H9 (cell line): ENCODE measurements at regions not wholly inside any gene's neighbourhood (a gene's known extent, or its start where the extent isn't known, plus 50 kb on each side); places are given as distances from the start of the nearest gene placed in this dataset.
A peak's percentile ranks its signal among the peaks of the same experiment; 100 is the strongest.

Experiments
- DNase-seq: peaks from one replicate; pipeline ENCODE4 v3.0.0-alpha.2; 2017
- H2AFZ ChIP-seq: one replicate; pipeline ENCODE4 v1.6.1; 2013; ENCODE audit warnings: mild to moderate bottlenecking, low read length, control low read depth, moderate library complexity
- H2AK5ac ChIP-seq: 2 replicates; pipeline ENCODE4 v1.6.1; 2013; ENCODE audit warnings: low read length, control low read depth, mixed read lengths; ENCODE audit not compliant: insufficient read length
- H2BK120ac ChIP-seq: one replicate; pipeline ENCODE4 v1.6.1; 2013; ENCODE audit warnings: low read depth, mild to moderate bottlenecking, low read length, control low read depth, inconsistent platforms; ENCODE audit not compliant: poor library complexity, severe bottlenecking
- H2BK12ac ChIP-seq: 2 replicates; pipeline ENCODE4 v1.6.1; 2013; ENCODE audit warnings: low read length, control low read depth, mixed read lengths, low read depth; ENCODE audit not compliant: insufficient read length
- H2BK15ac ChIP-seq: 2 replicates; pipeline ENCODE4 v1.6.1; 2013; ENCODE audit warnings: low read depth, low read length, control low read depth
- H2BK20ac ChIP-seq: one replicate; pipeline ENCODE4 v1.6.1; 2013; ENCODE audit warnings: low read depth, mild to moderate bottlenecking, low read length, control low read depth, inconsistent platforms; ENCODE audit not compliant: poor library complexity, severe bottlenecking
- H2BK5ac ChIP-seq: 2 replicates; pipeline ENCODE4 v1.6.1; 2013; ENCODE audit warnings: low read length, control low read depth, mixed read lengths; ENCODE audit not compliant: insufficient read length
- H3K14ac ChIP-seq: 2 replicates; pipeline ENCODE4 v1.6.1; 2013; ENCODE audit warnings: low read length, control low read depth; ENCODE audit not compliant: insufficient read depth
- H3K18ac ChIP-seq: 2 replicates; pipeline ENCODE4 v1.6.1; 2013; ENCODE audit warnings: low read depth, mild to moderate bottlenecking, mixed read lengths, low read length, control low read depth; ENCODE audit not compliant: insufficient read length
- H3K23ac ChIP-seq: 2 replicates; pipeline ENCODE4 v1.6.1; 2013; ENCODE audit warnings: low read length, control low read depth, mixed read lengths, low read depth; ENCODE audit not compliant: insufficient read length
- H3K23me2 ChIP-seq: 2 replicates; pipeline ENCODE4 v1.6.1; 2013; ENCODE audit warnings: low read depth, mild to moderate bottlenecking, mixed read lengths, low read length, control low read depth; ENCODE audit not compliant: insufficient read length, poor library complexity, severe bottlenecking
- H3K27ac ChIP-seq: 2 replicates; pipeline ENCODE4 v1.5.1; 2013; ENCODE audit warnings: low read length, control low read depth, mixed read lengths, low read depth; ENCODE audit not compliant: insufficient read length
- H3K27me3 ChIP-seq: 2 replicates; pipeline ENCODE4 v1.6.1; 2013; ENCODE audit warnings: low read length, control low read depth, inconsistent platforms; ENCODE audit not compliant: insufficient read depth
- H3K4ac ChIP-seq: 2 replicates; pipeline ENCODE4 v1.6.1; 2013; ENCODE audit warnings: low read depth, mild to moderate bottlenecking, control low read depth, inconsistent platforms, low read length, moderate library complexity
- H3K4me1 ChIP-seq: 2 replicates; pipeline ENCODE4 v1.6.1; 2013; ENCODE audit warnings: low read length, control low read depth, inconsistent platforms; ENCODE audit not compliant: insufficient read depth
- H3K4me2 ChIP-seq: 2 replicates; pipeline ENCODE4 v1.6.1; 2013; ENCODE audit warnings: low read length, control low read depth, mixed read lengths; ENCODE audit not compliant: insufficient read length, insufficient read depth
- H3K56ac ChIP-seq: 2 replicates; pipeline ENCODE4 v1.6.1; 2013; ENCODE audit warnings: low read depth, mild to moderate bottlenecking, mixed read lengths, low read length, control low read depth; ENCODE audit not compliant: insufficient read length
- H3K79me1 ChIP-seq: 2 replicates; pipeline ENCODE4 v1.6.1; 2013; ENCODE audit warnings: low read depth, mild to moderate bottlenecking, moderate library complexity, low read length, control low read depth, inconsistent platforms; ENCODE audit not compliant: insufficient read depth, poor library complexity, severe bottlenecking
- H3K79me2 ChIP-seq: 2 replicates; pipeline ENCODE4 v1.6.1; 2013; ENCODE audit warnings: low read length, control low read depth, inconsistent platforms; ENCODE audit not compliant: insufficient read depth
- H3K9ac ChIP-seq: 2 replicates; pipeline ENCODE4 v1.6.1; 2013; ENCODE audit warnings: low read length, control low read depth, mixed read lengths; ENCODE audit not compliant: insufficient read length; ENCODE audit errors: extremely low read depth
- H3K9me3 ChIP-seq: one replicate; pipeline ENCODE4 v1.6.1; 2013; ENCODE audit warnings: low read depth, low read length, inconsistent platforms; ENCODE audit not compliant: control insufficient read depth
- H3T11ph ChIP-seq: one replicate; pipeline ENCODE4 v1.6.1; 2013; ENCODE audit warnings: mild to moderate bottlenecking, low read length, control low read depth, inconsistent platforms
- H4K20me1 ChIP-seq: one replicate; pipeline ENCODE4 v1.6.1; 2013; ENCODE audit not compliant: control insufficient read depth, insufficient read length, insufficient read depth
- H4K5ac ChIP-seq: 2 replicates; pipeline ENCODE4 v1.6.1; 2013; ENCODE audit warnings: low read depth, mild to moderate bottlenecking, mixed read lengths, low read length, control low read depth; ENCODE audit not compliant: insufficient read length
- H4K8ac ChIP-seq: replicated peaks from 2 replicates; pipeline ENCODE4 v1.6.1; 2013; ENCODE audit warnings: low read length, control low read depth, mixed read lengths, low read depth; ENCODE audit not compliant: insufficient read length
- H4K91ac ChIP-seq: 2 replicates; pipeline ENCODE4 v1.6.1; 2013; ENCODE audit warnings: low read depth, mild to moderate bottlenecking, moderate library complexity, mixed read lengths, low read length, control low read depth; ENCODE audit not compliant: insufficient read length
- H3K27ac Mint-ChIP-seq, 3 experiments: 2 replicates in 2 of 3; 3 replicates in 1 of 3; pipeline ENCODE4 v1.8.0; 2020 to 2021; ENCODE audit warnings: mixed read lengths in 3 of 3, mild to moderate bottlenecking in 1 of 3, moderate library complexity in 1 of 3
- H3K27me3 Mint-ChIP-seq: 2 replicates; pipeline ENCODE4 v1.8.0; 2021; ENCODE audit warnings: low read depth, mild to moderate bottlenecking, moderate library complexity, mixed read lengths
- H3K36me3 Mint-ChIP-seq, 3 experiments: 2 replicates in 2 of 3; 3 replicates in 1 of 3; pipeline ENCODE4 v1.8.0; 2020 to 2021; ENCODE audit warnings: low read depth in 3 of 3, mixed read lengths in 3 of 3; ENCODE audit not compliant: insufficient read depth in 1 of 3
- H3K4me1 Mint-ChIP-seq, 2 experiments: 2 replicates each; pipeline ENCODE4 v1.8.0; 2020; ENCODE audit warnings: mixed read lengths in 2 of 2
- H3K4me3 Mint-ChIP-seq, 2 experiments: 2 replicates in 1 of 2; 3 replicates in 1 of 2; pipeline ENCODE4 v1.8.0; 2020 to 2021; ENCODE audit warnings: mild to moderate bottlenecking in 2 of 2, mixed read lengths in 2 of 2, moderate library complexity in 1 of 2
- H3K9me3 Mint-ChIP-seq, 2 experiments: 2 replicates in 1 of 2; 3 replicates in 1 of 2; pipeline ENCODE4 v1.8.0; 2020; ENCODE audit warnings: mild to moderate bottlenecking in 2 of 2, mixed read lengths in 2 of 2, moderate library complexity in 1 of 2
- WGBS: extraction: QIAGEN DNeasy Blood & Tissue Kit; methylation state at CpG from one replicate; pipeline ENCODE4 v1.1.7; 2013; ENCODE audit warnings: missing lambda C conversion rate, low lambda C conversion rate, mixed read lengths; ENCODE audit not compliant: insufficient read length; ENCODE audit errors: extremely low coverage; 5-methylcytosine and 5-hydroxymethylcytosine counted together
- TF ChIP-seq, protein P1 (sequence below): fragments of 200-600 bp; sonication (generic); conservative IDR thresholded peaks from 3 replicates; pipeline ENCODE4 v1.8.0; 2021; ENCODE audit warnings: antibody characterized with exemption, mild to moderate bottlenecking

DNA sequence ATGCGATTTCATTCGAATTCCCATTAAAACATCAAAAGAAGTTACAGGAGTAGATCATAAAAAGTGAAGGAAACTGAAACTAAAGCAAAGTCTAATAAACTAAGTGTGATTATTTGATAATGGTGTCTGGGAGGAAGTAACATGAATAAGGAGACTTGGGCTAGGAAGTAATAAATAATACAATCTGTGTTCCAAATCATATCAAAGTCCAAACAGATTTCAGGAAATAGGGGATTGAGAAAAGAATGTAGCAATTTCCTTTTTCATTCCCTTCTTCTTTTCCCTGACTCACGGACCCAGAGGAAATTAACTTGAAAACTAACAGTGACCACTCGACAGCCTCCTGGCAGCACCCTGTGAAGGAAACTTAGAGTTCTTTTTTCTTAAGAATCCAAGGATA, 758.4 kb upstream of the GCFC2 start:
- Histone ChIP-seq H2AFZ (no peak overlapping the region), H3K9me3 (no peaks in the 10 kb centered on the region), H3K14ac (no peak overlapping the region), H4K20me1 (no peaks in the 10 kb centered on the region), H4K5ac (no peak overlapping the region), H3T11ph (no peak overlapping the region), H3K27ac (no peak overlapping the region), H2BK15ac (no peak overlapping the region), H3K56ac (no peak overlapping the region), H3K23me2 (no peaks in the 10 kb centered on the region), H4K91ac (no peak overlapping the region), H3K4me2 (no peak overlapping the region), H2AK5ac (no peak overlapping the region), H2BK12ac (no peak overlapping the region), H2BK120ac (no peak overlapping the region), H3K4me1 (no peaks in the 10 kb centered on the region; the same call in 1 of the 2 replicates), H3K18ac (no peak overlapping the region), H3K27me3 (no peaks in the 10 kb centered on the region), H3K79me1 (no peaks in the 10 kb centered on the region), H3K23ac (no peak overlapping the region), H3K9ac (no peak overlapping the region), H2BK5ac (no peak overlapping the region), H3K4ac (no peak overlapping the region), H4K8ac (no peak overlapping the region), H2BK20ac (no peak overlapping the region), H3K79me2 (no peaks in the 10 kb centered on the region)
- peak overlapping the region in 1 of 3 experiments; percentile 62; a peak in 1 of 7 replicates for H3K27ac Mint-ChIP-seq
- peaks cover 5 to 14% of the 10 kb centered on the region in 2 experiments; a peak in 3 of 4 replicates for H3K4me1 Mint-ChIP-seq
- no peak overlapping the region for H3K4me3 Mint-ChIP-seq
- H3K36me3 Mint-ChIP-seq = peaks cover 0 to 6% (median 2%) of the 10 kb centered on the region in 3 experiments; a peak in 6 of 7 replicates
- DNase-seq = no peak
- WGBS = no CpG with 5 or more reads among the region's 4 CpGs
- H3K27me3 Mint-ChIP-seq = no peaks in the 10 kb centered on the region
- H3K9me3 Mint-ChIP-seq = peaks cover 3 to 8% of the 10 kb centered on the region in 2 experiments; a peak in 2 of 5 replicates
- TF ChIP-seq, protein P1, sequence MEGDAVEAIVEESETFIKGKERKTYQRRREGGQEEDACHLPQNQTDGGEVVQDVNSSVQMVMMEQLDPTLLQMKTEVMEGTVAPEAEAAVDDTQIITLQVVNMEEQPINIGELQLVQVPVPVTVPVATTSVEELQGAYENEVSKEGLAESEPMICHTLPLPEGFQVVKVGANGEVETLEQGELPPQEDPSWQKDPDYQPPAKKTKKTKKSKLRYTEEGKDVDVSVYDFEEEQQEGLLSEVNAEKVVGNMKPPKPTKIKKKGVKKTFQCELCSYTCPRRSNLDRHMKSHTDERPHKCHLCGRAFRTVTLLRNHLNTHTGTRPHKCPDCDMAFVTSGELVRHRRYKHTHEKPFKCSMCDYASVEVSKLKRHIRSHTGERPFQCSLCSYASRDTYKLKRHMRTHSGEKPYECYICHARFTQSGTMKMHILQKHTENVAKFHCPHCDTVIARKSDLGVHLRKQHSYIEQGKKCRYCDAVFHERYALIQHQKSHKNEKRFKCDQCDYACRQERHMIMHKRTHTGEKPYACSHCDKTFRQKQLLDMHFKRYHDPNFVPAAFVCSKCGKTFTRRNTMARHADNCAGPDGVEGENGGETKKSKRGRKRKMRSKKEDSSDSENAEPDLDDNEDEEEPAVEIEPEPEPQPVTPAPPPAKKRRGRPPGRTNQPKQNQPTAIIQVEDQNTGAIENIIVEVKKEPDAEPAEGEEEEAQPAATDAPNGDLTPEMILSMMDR = no peak
